IMR-90 (cell line): ENCODE measurements at regions not wholly inside any gene's neighbourhood (a gene's known extent, or its start where the extent isn't known, plus 50 kb on each side); places are given as distances from the start of the nearest gene placed in this dataset.

ENCODE experiments used
- ATAC-seq: fragments of 200-7000 bp; cut with Tn5 transposase; 2 replicates; pipeline ENCODE4 v1.9.1; 2020; ENCODE audit warnings: low read depth, mild to moderate bottlenecking, moderate library complexity
- BruUV-seq: library from RNA; stranded (reverse); fragments of 400-500 nt; replicated peaks from 2 replicates; lab custom pipeline; 2021; lab: Mats Ljungman, UMichigan
- CTCF ChIA-PET: fragments of 300-600 bp; formaldehyde crosslinking; extraction: SDS; loops from one replicate; lab custom pipeline; 2021; ENCODE audit warnings: antibody characterized with exemption; lab: Yijun Ruan, JAX
- POLR2A ChIA-PET: fragments of 300-600 bp; sonication (Branson Sonifier 250); formaldehyde crosslinking; loops from one replicate; lab custom pipeline; 2022; ENCODE audit warnings: antibody characterized with exemption; ENCODE audit not compliant: unreplicated experiment; lab: Charles Lee
- DNase-seq: peaks from one replicate; pipeline ENCODE4 v3.0.0; 2013
- H2AFZ ChIP-seq: replicated peaks from 2 replicates; pipeline ENCODE3; 2013; ENCODE audit warnings: low read length, mild to moderate bottlenecking; ENCODE audit not compliant: poor library complexity
- H2AK5ac ChIP-seq: 2 replicates; pipeline ENCODE4 v1.6.1; 2013; ENCODE audit warnings: low read depth, low read length, inconsistent platforms
- H2AK9ac ChIP-seq: replicated peaks from 2 replicates; pipeline ENCODE3; 2013; ENCODE audit warnings: mild to moderate bottlenecking, low read depth, low read length, moderate library complexity; ENCODE audit not compliant: poor library complexity
- H2BK120ac ChIP-seq: 2 replicates; pipeline ENCODE4 v1.6.1; 2013; ENCODE audit warnings: low read depth, low read length, inconsistent platforms
- H2BK15ac ChIP-seq: 3 replicates; pipeline ENCODE4 v1.6.1; 2013; ENCODE audit warnings: low read depth, low read length, inconsistent platforms
- H2BK20ac ChIP-seq: 2 replicates; pipeline ENCODE4 v1.6.1; 2013; ENCODE audit warnings: low read depth, mild to moderate bottlenecking, inconsistent platforms, low read length, moderate library complexity
- H2BK5ac ChIP-seq: 2 replicates; pipeline ENCODE4 v1.6.1; 2013; ENCODE audit warnings: mild to moderate bottlenecking, low read depth, low read length, inconsistent platforms; ENCODE audit not compliant: poor library complexity, severe bottlenecking
- H3K14ac ChIP-seq: replicated peaks from 2 replicates; pipeline ENCODE4 v1.6.1; 2013; ENCODE audit warnings: low read depth, low read length, inconsistent platforms
- H3K18ac ChIP-seq: 2 replicates; pipeline ENCODE4 v1.6.1; 2013; ENCODE audit warnings: low read depth, low read length, control low read depth
- H3K23ac ChIP-seq: 2 replicates; pipeline ENCODE4 v1.6.1; 2013; ENCODE audit warnings: low read depth, low read length, inconsistent platforms
- H3K27ac ChIP-seq: 2 replicates; pipeline ENCODE4 v1.5.1; 2013; ENCODE audit warnings: mild to moderate bottlenecking, control low read depth, low read length; ENCODE audit not compliant: insufficient read depth
- H3K27me3 ChIP-seq: 2 replicates; pipeline ENCODE4 v1.6.1; 2013; ENCODE audit warnings: low read length; ENCODE audit not compliant: control insufficient read depth, insufficient read depth
- H3K36me3 ChIP-seq: 2 replicates; pipeline ENCODE4 v1.6.1; 2013; ENCODE audit warnings: low read length, mixed read lengths; ENCODE audit not compliant: control insufficient read depth, insufficient read depth
- H3K4ac ChIP-seq: 2 replicates; pipeline ENCODE4 v1.6.1; 2013; ENCODE audit warnings: low read depth, low read length, inconsistent platforms
- H3K4me1 ChIP-seq: 2 replicates; pipeline ENCODE4 v1.6.1; 2013; ENCODE audit warnings: low read length, mixed read lengths; ENCODE audit not compliant: control insufficient read depth, insufficient read depth
- H3K4me2 ChIP-seq: 2 replicates; pipeline ENCODE4 v1.6.1; 2013; ENCODE audit warnings: low read depth, mild to moderate bottlenecking, control low read depth, low read length, moderate library complexity
- H3K4me3 ChIP-seq: 2 replicates; pipeline ENCODE4 v1.5.1; 2013; ENCODE audit warnings: low read depth, mild to moderate bottlenecking, control low read depth, low read length, moderate library complexity; ENCODE audit not compliant: insufficient read depth
- H3K56ac ChIP-seq: 2 replicates; pipeline ENCODE4 v1.6.1; 2013; ENCODE audit warnings: low read length, inconsistent platforms; ENCODE audit not compliant: insufficient read depth; ENCODE audit errors: extremely low read depth
- H3K79me1 ChIP-seq, 2 experiments: 2 replicates each; pipeline ENCODE4 v1.6.1; 2013; ENCODE audit warnings: low read length in 2 of 2, inconsistent platforms in 1 of 2, low read depth in 1 of 2
- H3K9ac ChIP-seq: 2 replicates; pipeline ENCODE4 v1.6.1; 2013; ENCODE audit warnings: low read depth, low read length, control low read depth
- H3K9me1 ChIP-seq: 2 replicates; pipeline ENCODE4 v1.6.1; 2013; ENCODE audit warnings: low read length, inconsistent platforms; ENCODE audit not compliant: insufficient read depth
- H3K9me3 ChIP-seq: 2 replicates; pipeline ENCODE4 v1.6.1; 2013; ENCODE audit warnings: low read length; ENCODE audit not compliant: control insufficient read depth, insufficient read depth
- H4K20me1 ChIP-seq: 2 replicates; pipeline ENCODE4 v1.6.1; 2013; ENCODE audit warnings: low read length, inconsistent platforms; ENCODE audit not compliant: insufficient read depth
- H4K5ac ChIP-seq: 2 replicates; pipeline ENCODE4 v1.6.1; 2013; ENCODE audit warnings: mild to moderate bottlenecking, low read depth, low read length, control low read depth
- H4K8ac ChIP-seq, 2 experiments: 2 replicates each; pipeline ENCODE4 v1.6.1; 2013; ENCODE audit warnings: low read depth in 2 of 2, low read length in 2 of 2, control low read depth in 1 of 2, inconsistent platforms in 1 of 2
- H4K91ac ChIP-seq: 2 replicates; pipeline ENCODE4 v1.6.1; 2013; ENCODE audit warnings: low read depth, low read length, inconsistent platforms; ENCODE audit not compliant: insufficient read depth
- BHLHE40 ChIP-seq: fragments of 150-350 bp; IDR thresholded peaks from 2 replicates; pipeline ENCODE4 v1.6.1; 2016; ENCODE audit warnings: mild to moderate bottlenecking, low read depth, low read length
- CTCF ChIP-seq: conservative IDR thresholded peaks from 2 replicates; pipeline ENCODE4 v1.5.1; 2012; ENCODE audit warnings: mild to moderate bottlenecking, low read depth, low read length, improper control_type of control experiment
- ELK1 ChIP-seq: fragments of 150-350 bp; IDR thresholded peaks from 2 replicates; pipeline ENCODE4 v1.6.1; 2016; ENCODE audit warnings: low read depth, mild to moderate bottlenecking, low read length, moderate library complexity, borderline replicate concordance
- FOS ChIP-seq: fragments of 150-350 bp; IDR thresholded peaks from 2 replicates; pipeline ENCODE4 v1.6.1; 2016; ENCODE audit warnings: low read depth, low read length
- MAFK ChIP-seq: IDR thresholded peaks from 2 replicates; pipeline ENCODE4 v1.6.1; 2012; ENCODE audit warnings: low read depth, low read length, improper control_type of control experiment
- MAZ ChIP-seq: IDR thresholded peaks from 2 replicates; pipeline ENCODE4 v1.6.1; 2012; ENCODE audit warnings: low read depth, mild to moderate bottlenecking, low read length, improper control_type of control experiment, moderate library complexity, borderline replicate concordance
- MXI1 ChIP-seq: IDR thresholded peaks from 2 replicates; pipeline ENCODE4 v1.6.1; 2012; ENCODE audit warnings: low read depth, mild to moderate bottlenecking, low read length, moderate library complexity, borderline replicate concordance
- RAD21 ChIP-seq: IDR thresholded peaks from 2 replicates; pipeline ENCODE4 v1.6.1; 2012; ENCODE audit warnings: low read length, improper control_type of control experiment
- SMC3 ChIP-seq: fragments of 150-350 bp; IDR thresholded peaks from 2 replicates; pipeline ENCODE4 v1.6.1; 2016; ENCODE audit warnings: low read depth, mild to moderate bottlenecking, antibody characterized with exemption, low read length, moderate library complexity
- WGBS, 2 experiments: methylation state at CpG; one replicate each; pipeline versions ENCODE4 v1.1.5 to v1.1.7; 2013; ENCODE audit warnings: missing lambda C conversion rate in 2 of 2; ENCODE audit not compliant: insufficient read length in 1 of 2; ENCODE audit errors: extremely low coverage in 2 of 2; 5-methylcytosine and 5-hydroxymethylcytosine counted together
- dilution Hi-C: fragments of 300-500 bp; cut with HindIII; formaldehyde crosslinking; loops from one replicate; pipeline ENCODE4 v1.14.3; 2018; ENCODE audit warnings: low sequenced_read_pairs; ENCODE audit not compliant: unreplicated experiment
- in situ Hi-C: fragments of 300-500 bp; cut with MboI; formaldehyde crosslinking; loops from 3 replicates; pipeline ENCODE4 v1.14.3; 2019; ENCODE audit warnings: low sequenced_read_pairs, inconsistent platforms, mixed read lengths
- intact Hi-C: fragments of 100-400 bp; cut with micrococcal nuclease; formaldehyde crosslinking; loops from 2 replicates; pipeline ENCODE4 v1.10.0; 2022

GRCh38 chr11:115052601-115053000 lies 374.3 kb downstream of the NXPE2 start:
- Histone ChIP-seq H2BK20ac (no peak overlapping the region), H3K4me3 (no peak overlapping the region), H2BK15ac (no peak overlapping the region), H2AK5ac (no peak overlapping the region), H4K91ac (no peak overlapping the region), H3K36me3 (no peaks in the 10 kb centered on the region), H4K8ac (no peak overlapping the region), H2BK120ac (no peak overlapping the region), H4K20me1 (no peaks in the 10 kb centered on the region), H3K9me1 (no peaks in the 10 kb centered on the region), H3K14ac (no peak overlapping the region), H3K27me3 (no peaks in the 10 kb centered on the region), H3K9me3 (peaks cover 7% of the 10 kb centered on the region), H4K5ac (no peak overlapping the region), H3K4me2 (no peak overlapping the region), H3K4ac (no peak overlapping the region), H3K79me1 (no peaks in the 10 kb centered on the region), H3K23ac (no peak overlapping the region), H3K9ac (no peak overlapping the region), H3K18ac (no peak overlapping the region), H3K4me1 (no peaks in the 10 kb centered on the region), H2AFZ (no peak overlapping the region), H2BK5ac (no peak overlapping the region), H3K27ac (no peak overlapping the region), H2AK9ac (no peak overlapping the region), H3K56ac (no peak overlapping the region)
- TF ChIP-seq MXI1 (no peak), SMC3 (no peak), MAFK (no peak), MAZ (no peak), FOS (no peak), ELK1 (no peak), CTCF (no peak), RAD21 (no peak), BHLHE40 (no peak)
- BruUV-seq, result no TSS peak
- dilution Hi-C loops, result no loop called here
- ATAC-seq, result no peak
- no peak for DNase-seq
- CTCF ChIA-PET, result no interaction called here
- 57% methylated on average over 7 of the region's 9 CpGs; no CpG with 5 or more reads in 1 of the 2 experiments for WGBS, 2 experiments
- POLR2A ChIA-PET, result no interaction called here
- intact Hi-C loops, result no loop called here
- in situ Hi-C loops, result no loop called here
